ENCODE measurements at regions not wholly inside any gene's neighbourhood (a gene's known extent, or its start where the extent isn't known, plus 50 kb on each side); places are given as distances from the start of the nearest gene placed in this dataset.
A peak's percentile ranks its signal among the peaks of the same experiment; 100 is the strongest.

GRCh38 chr1:186518395-186518794 is 57.5 kb upstream of the PDC start:
- Histone ChIP-seq H3K9me3 (replicated peaks; ENCODE audit: control insufficient read depth, insufficient read depth, low read length) (no peaks in the 10 kb centered on the region; the same call in 2 of the 3 replicates), H3K4me3 (no peak overlapping the region), H3K4me2 (ENCODE audit: control insufficient read depth, insufficient read depth) (no peak overlapping the region), H2AFZ (ENCODE audit: control insufficient read depth, low read depth, low read length) (no peak overlapping the region), H3K36me3 (ENCODE audit: control insufficient read depth in 2 of 2, insufficient read depth in 2 of 2, low read length in 1 of 2) (no peaks in the 10 kb centered on the region), H3K9ac (ENCODE audit: control insufficient read depth, insufficient read depth, low read length) (no peak overlapping the region), H3K27me3 (replicated peaks in 1 of 2; ENCODE audit: control insufficient read depth in 2 of 2, insufficient read depth in 2 of 2, low read length in 1 of 2) (no peaks in the 10 kb centered on the region), H3K79me2 (ENCODE audit: control insufficient read depth, insufficient read depth, low read length) (no peaks in the 10 kb centered on the region), H4K20me1 (ENCODE audit: control insufficient read depth, insufficient read depth) (no peaks in the 10 kb centered on the region), H3K4me1 (ENCODE audit: control insufficient read depth, insufficient read depth, low read length) (no peaks in the 10 kb centered on the region), H3K27ac (ENCODE audit: control insufficient read depth, insufficient read depth) (no peak overlapping the region)
- CTCF ChIA-PET: no interaction called here
- POLR2A ChIA-PET: no interaction called here
- ATAC-seq: peak; percentile 70
- intact Hi-C loops (cut with micrococcal nuclease; ENCODE audit: unreplicated experiment): no loop called here
- no TSS peak for BruUV-seq (replicated peaks)
- DNase-seq (ENCODE audit: low read depth, low spot score): no peak
- SMC1A ChIA-PET (ENCODE audit: uncharacterized antibody, unreplicated experiment): interaction anchor here (0.9 to 1.7 kb wide), 5 partner anchors 16 to 111 kb away, joined by 3 to 5 read pairs (median 3); no protein-coding TSS in a partner anchor
- no peak for FAIRE-seq
- no peak for TF ChIP-seq ATF3 (IDR thresholded peaks at IDR 0.05; ENCODE audit: borderline replicate concordance, extremely low read depth, low read depth, low read length)
- TF ChIP-seq, protein P1, sequence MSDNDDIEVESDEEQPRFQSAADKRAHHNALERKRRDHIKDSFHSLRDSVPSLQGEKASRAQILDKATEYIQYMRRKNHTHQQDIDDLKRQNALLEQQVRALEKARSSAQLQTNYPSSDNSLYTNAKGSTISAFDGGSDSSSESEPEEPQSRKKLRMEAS (IDR thresholded peaks at IDR 0.05; ENCODE audit: low read depth, low read length): no peak
- TF ChIP-seq BCL3 (IDR thresholded peaks at IDR 0.05; ENCODE audit: borderline replicate concordance, insufficient read depth, low read depth, low read length, poor library complexity, severe bottlenecking): no peak
- RAD21 ChIA-PET (ENCODE audit: unreplicated experiment): interaction anchor here (1.2 to 1.4 kb wide), 2 partner anchors 31 to 34 kb away, joined by 3 read pairs; no protein-coding TSS in a partner anchor
- in situ Hi-C loops (cut with MboI): no loop called here

- ATAC-seq: no peak
- ChIA-PET POLR2A (no interaction called here), SMC1A (ENCODE audit: uncharacterized antibody, unreplicated experiment) (interaction anchor here (0.6 to 1.7 kb wide), 2 partner anchors 10 to 15 kb away, joined by 4 to 5 read pairs; no protein-coding TSS in a partner anchor), CTCF (interaction anchor here (0.6 kb wide), 2 partner anchors 96 to 926 kb away, joined by 3 read pairs; no protein-coding TSS in a partner anchor), RAD21 (ENCODE audit: unreplicated experiment) (interaction anchor here (1.0 kb wide), 1 partner anchor 470 kb away, joined by 3 read pairs; no protein-coding TSS in a partner anchor)
- FAIRE-seq: no peak
- no peak overlapping the region for H2AFZ ChIP-seq (ENCODE audit: control insufficient read depth, low read depth, low read length)
- no peaks in the 10 kb centered on the region for H3K27me3 ChIP-seq (replicated peaks in 1 of 2; ENCODE audit: control insufficient read depth in 2 of 2, insufficient read depth in 2 of 2, low read length in 1 of 2)
- WGBS (ENCODE audit: insufficient coverage, insufficient replicate concordance, low lambda C conversion rate, missing lambda C conversion rate): 71% methylated on average over 4 of the region's 4 CpGs
- intact Hi-C loops (cut with micrococcal nuclease; ENCODE audit: unreplicated experiment): no loop called here
- no peaks in the 10 kb centered on the region for H3K9me3 ChIP-seq (replicated peaks; ENCODE audit: control insufficient read depth, insufficient read depth, low read length)
- no peaks in the 10 kb centered on the region for H3K36me3 ChIP-seq (ENCODE audit: control insufficient read depth in 2 of 2, insufficient read depth in 2 of 2, low read length in 1 of 2)
- H3K9ac ChIP-seq (ENCODE audit: control insufficient read depth, insufficient read depth, low read length): no peak overlapping the region
- H3K4me2 ChIP-seq (ENCODE audit: control insufficient read depth, insufficient read depth): no peak overlapping the region
- H3K4me1 ChIP-seq (ENCODE audit: control insufficient read depth, insufficient read depth, low read length): peaks cover 13% of the 10 kb centered on the region
- H3K4me3 ChIP-seq: no peak overlapping the region
- no peaks in the 10 kb centered on the region for H3K79me2 ChIP-seq (ENCODE audit: control insufficient read depth, insufficient read depth, low read length)
- H3K27ac ChIP-seq (ENCODE audit: control insufficient read depth, insufficient read depth): no peak overlapping the region
- H4K20me1 ChIP-seq (ENCODE audit: control insufficient read depth, insufficient read depth): no peaks in the 10 kb centered on the region
- DNase-seq (ENCODE audit: low read depth, low spot score): no peak
- no TSS peak for BruUV-seq (replicated peaks)
- in situ Hi-C loops (cut with MboI): no loop called here
- TF ChIP-seq NR2F1 (conservative IDR thresholded peaks at IDR 0.05) (no peak), SMAD1 (IDR thresholded peaks at IDR 0.05; ENCODE audit: low read depth, partially characterized antibody) (no peak), NKRF (conservative IDR thresholded peaks at IDR 0.05) (no peak), MYC (IDR thresholded peaks at IDR 0.05; ENCODE audit: insufficient read depth, insufficient read length, insufficient replicate concordance, low read length, severe bottlenecking) (no peak)
- TF ChIP-seq, protein P2, sequence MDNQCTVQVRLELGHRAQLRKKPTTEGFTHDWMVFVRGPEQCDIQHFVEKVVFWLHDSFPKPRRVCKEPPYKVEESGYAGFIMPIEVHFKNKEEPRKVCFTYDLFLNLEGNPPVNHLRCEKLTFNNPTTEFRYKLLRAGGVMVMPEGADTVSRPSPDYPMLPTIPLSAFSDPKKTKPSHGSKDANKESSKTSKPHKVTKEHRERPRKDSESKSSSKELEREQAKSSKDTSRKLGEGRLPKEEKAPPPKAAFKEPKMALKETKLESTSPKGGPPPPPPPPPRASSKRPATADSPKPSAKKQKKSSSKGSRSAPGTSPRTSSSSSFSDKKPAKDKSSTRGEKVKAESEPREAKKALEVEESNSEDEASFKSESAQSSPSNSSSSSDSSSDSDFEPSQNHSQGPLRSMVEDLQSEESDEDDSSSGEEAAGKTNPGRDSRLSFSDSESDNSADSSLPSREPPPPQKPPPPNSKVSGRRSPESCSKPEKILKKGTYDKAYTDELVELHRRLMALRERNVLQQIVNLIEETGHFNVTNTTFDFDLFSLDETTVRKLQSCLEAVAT (IDR thresholded peaks at IDR 0.05): no peak
Measured at GRCh38 chr1:186514367-186514766, 53.5 kb upstream of the PDC start.
